ENCODE measurements at regions not wholly inside any gene's neighbourhood (a gene's known extent, or its start where the extent isn't known, plus 50 kb on each side); places are given as distances from the start of the nearest gene placed in this dataset.

GRCh38 chr2:36165132-36165531, 190.4 kb upstream of the CRIM1 start:
- TF ChIP-seq CTCF (IDR thresholded peaks at IDR 0.05; ENCODE audit: low read depth, low read length, poor library complexity, severe bottlenecking): no peak
- no peak for TF ChIP-seq EZH2phosphoT487 (IDR thresholded peaks at IDR 0.05; ENCODE audit: borderline replicate concordance, low read length)
